ENCODE measurements at regions not wholly inside any gene's neighbourhood (a gene's known extent, or its start where the extent isn't known, plus 50 kb on each side); places are given as distances from the start of the nearest gene placed in this dataset.

- TF ChIP-seq POLR2A (IDR thresholded peaks at IDR 0.05) (no peak), CTCF (IDR thresholded peaks at IDR 0.05) (no peak)
- H3K9me3 ChIP-seq, result no peaks in the 10 kb centered on the region
- H3K4me1 ChIP-seq, result no peaks in the 10 kb centered on the region
- no peak overlapping the region for H3K4me3 ChIP-seq
- 38 to 52% methylated on average over 3 of the region's 3 CpGs for WGBS, 2 donors
- intact Hi-C loops (cut with DNase I; ENCODE audit: low total_unique reads), result no loop called here
- H3K36me3 ChIP-seq (ENCODE audit: low read depth, missing control alignments), result no peaks in the 10 kb centered on the region
- no peak overlapping the region for H3K27ac ChIP-seq
- no peaks in the 10 kb centered on the region for H3K27me3 ChIP-seq
- no peak for DNase-seq
Measured at GRCh38 chr1:104098837-104099236, 349.1 kb downstream of the AMY1C start.

GRCh38 chr1:104100115-104100514 is 350.4 kb downstream of the AMY1C start:
- Histone ChIP-seq H3K4me3 (no peak overlapping the region), H3K27ac (no peak overlapping the region), H3K36me3 (ENCODE audit: low read depth, missing control alignments) (no peaks in the 10 kb centered on the region), H3K27me3 (no peaks in the 10 kb centered on the region), H3K4me1 (no peaks in the 10 kb centered on the region), H3K9me3 (no peaks in the 10 kb centered on the region)
- DNase-seq, result no peak
- 89 to 90% methylated on average over 2 of the region's 2 CpGs for WGBS, 2 donors
- TF ChIP-seq POLR2A (IDR thresholded peaks at IDR 0.05) (no peak), CTCF (IDR thresholded peaks at IDR 0.05) (no peak)
- intact Hi-C loops (cut with DNase I; ENCODE audit: low total_unique reads), result no loop called here

- intact Hi-C loops (cut with DNase I; ENCODE audit: low total_unique reads), result no loop called here
- Histone ChIP-seq H3K4me1 (no peaks in the 10 kb centered on the region), H3K36me3 (ENCODE audit: low read depth, missing control alignments) (no peaks in the 10 kb centered on the region), H3K27me3 (no peaks in the 10 kb centered on the region), H3K4me3 (no peak overlapping the region), H3K9me3 (no peaks in the 10 kb centered on the region), H3K27ac (no peak overlapping the region)
- WGBS, 2 donors, result 75 to 78% methylated on average over 5 of the region's 5 CpGs
- no peak for DNase-seq
- TF ChIP-seq CTCF (IDR thresholded peaks at IDR 0.05), result no peak
- no peak for TF ChIP-seq POLR2A (IDR thresholded peaks at IDR 0.05)
Measured at GRCh38 chr1:104105465-104105864, 355.8 kb downstream of the AMY1C start.

- H3K9me3 ChIP-seq, result no peaks in the 10 kb centered on the region
- H3K4me3 ChIP-seq, result no peak overlapping the region
- no peak overlapping the region for H3K27ac ChIP-seq
- no peaks in the 10 kb centered on the region for H3K27me3 ChIP-seq
- no peaks in the 10 kb centered on the region for H3K36me3 ChIP-seq (ENCODE audit: low read depth, missing control alignments)
- TF ChIP-seq POLR2A (IDR thresholded peaks at IDR 0.05) (no peak), CTCF (IDR thresholded peaks at IDR 0.05) (no peak)
- no peaks in the 10 kb centered on the region for H3K4me1 ChIP-seq
- intact Hi-C loops (cut with DNase I; ENCODE audit: low total_unique reads), result no loop called here
- DNase-seq, result no peak
Measured at GRCh38 chr1:104120525-104120924, 370.8 kb downstream of the AMY1C start.

- WGBS, 2 donors, result 54 to 76% methylated on average over 4 of the region's 4 CpGs
- no peak overlapping the region for H3K4me3 ChIP-seq
- H3K36me3 ChIP-seq (ENCODE audit: low read depth, missing control alignments), result no peaks in the 10 kb centered on the region
- intact Hi-C loops (cut with DNase I; ENCODE audit: low total_unique reads), result no loop called here
- no peaks in the 10 kb centered on the region for H3K27me3 ChIP-seq
- H3K4me1 ChIP-seq, result no peaks in the 10 kb centered on the region
- H3K27ac ChIP-seq, result no peak overlapping the region
- no peak for TF ChIP-seq CTCF (IDR thresholded peaks at IDR 0.05)
- no peaks in the 10 kb centered on the region for H3K9me3 ChIP-seq
- no peak for DNase-seq
Measured at GRCh38 chr1:104121271-104121670, 371.6 kb downstream of the AMY1C start.

Data from testis (tissue), 2 donors.